ENCODE measurements at regions not wholly inside any gene's neighbourhood (a gene's known extent, or its start where the extent isn't known, plus 50 kb on each side); places are given as distances from the start of the nearest gene placed in this dataset.

DNA sequence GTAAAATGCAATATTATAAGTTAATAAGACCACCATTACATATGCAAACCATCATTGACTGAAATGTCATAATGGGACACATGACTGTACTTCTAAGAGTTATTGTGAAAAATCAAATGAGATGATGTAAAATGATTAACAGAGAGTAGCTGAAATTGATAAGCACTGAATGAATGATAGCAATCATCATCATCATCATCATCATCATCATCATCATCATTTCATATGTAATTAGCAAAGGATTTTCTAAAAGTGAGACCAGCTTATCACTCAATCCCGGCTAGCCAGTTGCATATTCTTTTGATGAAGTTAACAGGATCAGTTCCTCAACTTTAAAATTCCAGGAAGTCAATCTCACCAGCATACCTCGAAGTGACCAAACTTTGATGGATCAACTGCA, 650.3 kb upstream of the KLF4 start:
- Histone ChIP-seq H3K4me3 (no peak overlapping the region), H3K27ac (no peak overlapping the region), H3K27me3 (no peaks in the 10 kb centered on the region), H3K36me3 (replicated peaks in 1 of 2) (no peaks in the 10 kb centered on the region), H3K9me3 (replicated peaks in 1 of 3) (no peaks in the 10 kb centered on the region), H3K4me1 (replicated peaks in 1 of 2) (peaks cover 9 to 20% of the 10 kb centered on the region in 2 donors)
- TF ChIP-seq CTCF (IDR thresholded peaks at IDR 0.05) (no peak), POLR2A (IDR thresholded peaks at IDR 0.05) (no peak)
- DNase-seq, result no peak
- intact Hi-C loops (cut with DNase I), result no loop called here
- 82 to 98% (median 94%) methylated on average over 2 of the region's 2 CpGs for WGBS, 4 donors

GRCh38 chr9:108138516-108138915, 648.9 kb upstream of the KLF4 start:
- peaks cover 9 to 19% of the 10 kb centered on the region in 2 donors for H3K4me1 ChIP-seq (replicated peaks in 1 of 2)
- H3K4me3 ChIP-seq, result no peak overlapping the region
- DNase-seq, result no peak
- H3K27ac ChIP-seq, result no peak overlapping the region
- no peaks in the 10 kb centered on the region for H3K36me3 ChIP-seq (replicated peaks in 1 of 2)
- intact Hi-C loops (cut with DNase I), result no loop called here
- no peaks in the 10 kb centered on the region for H3K9me3 ChIP-seq (replicated peaks in 1 of 3)
- WGBS, 4 donors, result 61 to 73% (median 64%) methylated on average over 2 of the region's 2 CpGs
- TF ChIP-seq POLR2A (IDR thresholded peaks at IDR 0.05), result no peak
- TF ChIP-seq CTCF (IDR thresholded peaks at IDR 0.05), result no peak
- no peaks in the 10 kb centered on the region for H3K27me3 ChIP-seq

- WGBS, 4 donors, result 80 to 96% (median 85%) methylated on average over 1 of the region's 1 CpG
- no peak for TF ChIP-seq CTCF (IDR thresholded peaks at IDR 0.05)
- no peak for TF ChIP-seq POLR2A (IDR thresholded peaks at IDR 0.05)
- Histone ChIP-seq H3K36me3 (replicated peaks in 1 of 2) (no peaks in the 10 kb centered on the region), H3K4me1 (replicated peaks in 1 of 2) (no peaks in the 10 kb centered on the region), H3K9me3 (replicated peaks in 1 of 3) (no peaks in the 10 kb centered on the region), H3K27me3 (no peaks in the 10 kb centered on the region), H3K27ac (no peak overlapping the region), H3K4me3 (no peak overlapping the region)
- no peak for DNase-seq
- intact Hi-C loops (cut with DNase I), result no loop called here
Observed at GRCh38 chr9:108136656-108137055, 647.1 kb upstream of the KLF4 start.

DNA sequence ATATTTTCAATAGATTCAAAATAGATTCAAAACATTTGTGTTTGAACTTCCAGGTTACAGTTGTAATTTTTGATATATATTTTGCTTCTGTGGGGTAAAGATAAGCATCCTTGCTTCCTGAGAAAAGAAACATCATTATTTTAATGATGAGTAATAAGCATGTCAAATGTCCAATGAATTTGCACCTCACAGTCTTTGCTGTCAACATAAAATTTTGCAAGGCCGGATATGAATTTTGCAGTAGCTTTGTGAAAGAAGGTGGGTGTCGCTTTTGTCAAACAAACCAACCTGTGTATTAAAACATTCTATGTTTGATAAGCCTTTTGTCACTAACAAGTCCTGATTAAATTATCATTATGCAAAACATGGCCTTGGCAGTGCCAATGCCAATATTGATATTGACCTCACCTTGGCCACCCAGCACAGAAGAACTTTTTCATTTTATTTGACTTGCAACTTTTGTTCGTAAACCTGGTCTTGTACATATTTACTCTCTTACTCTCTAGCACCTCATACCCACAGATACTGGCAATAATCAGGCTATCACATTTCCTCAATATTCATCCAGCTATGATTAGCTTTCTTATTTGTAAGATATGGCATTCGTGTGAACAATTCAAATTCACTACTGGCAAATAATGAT, 645.0 kb upstream of the KLF4 start:
- no peak for DNase-seq
- Histone ChIP-seq H3K27ac (no peak overlapping the region), H3K9me3 (replicated peaks in 1 of 3) (no peaks in the 10 kb centered on the region), H3K4me3 (no peak overlapping the region), H3K36me3 (replicated peaks in 1 of 2) (no peaks in the 10 kb centered on the region), H3K27me3 (no peaks in the 10 kb centered on the region), H3K4me1 (replicated peaks in 1 of 2) (no peaks in the 10 kb centered on the region)
- TF ChIP-seq CTCF (IDR thresholded peaks at IDR 0.05) (no peak), POLR2A (IDR thresholded peaks at IDR 0.05) (no peak)
- intact Hi-C loops (cut with DNase I), result no loop called here
- 86 to 95% (median 87%) methylated on average over 4 of the region's 4 CpGs for WGBS, 4 donors

All from adrenal gland (tissue), 9 donors.